GM21528 (cell line): ENCODE measurements at regions not wholly inside any gene's neighbourhood (a gene's known extent, or its start where the extent isn't known, plus 50 kb on each side); places are given as distances from the start of the nearest gene placed in this dataset.

Source experiments
- ATAC-seq: cut with Tn5 transposase; IDR thresholded peaks from one replicate; pipeline ENCODE4 v1.9.1; 2021; ENCODE audit warnings: mild to moderate bottlenecking, moderate library complexity; ENCODE audit not compliant: unreplicated experiment, low FRiP score

DNA sequence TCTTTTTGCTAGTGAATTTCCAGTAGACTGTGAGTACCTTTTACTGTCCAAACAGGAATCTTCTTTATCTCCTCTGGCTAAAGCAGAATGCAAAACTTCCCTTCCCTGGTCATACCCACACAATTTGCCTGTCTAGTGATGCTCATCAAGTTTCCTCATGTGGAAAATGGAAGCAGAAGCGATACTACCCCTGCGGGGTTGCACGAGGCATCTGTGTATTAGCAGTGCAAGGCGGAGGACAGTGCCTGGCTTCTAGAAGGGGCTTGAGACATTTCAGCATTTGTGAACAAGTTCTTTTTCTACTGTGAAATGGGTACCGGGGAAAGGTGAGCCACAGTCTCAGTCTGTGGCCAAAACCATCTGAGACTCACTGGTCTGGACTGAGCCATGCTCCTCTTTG lies 340.9 kb downstream of the AACS start:
- peak; percentile 79 for ATAC-seq

DNA sequence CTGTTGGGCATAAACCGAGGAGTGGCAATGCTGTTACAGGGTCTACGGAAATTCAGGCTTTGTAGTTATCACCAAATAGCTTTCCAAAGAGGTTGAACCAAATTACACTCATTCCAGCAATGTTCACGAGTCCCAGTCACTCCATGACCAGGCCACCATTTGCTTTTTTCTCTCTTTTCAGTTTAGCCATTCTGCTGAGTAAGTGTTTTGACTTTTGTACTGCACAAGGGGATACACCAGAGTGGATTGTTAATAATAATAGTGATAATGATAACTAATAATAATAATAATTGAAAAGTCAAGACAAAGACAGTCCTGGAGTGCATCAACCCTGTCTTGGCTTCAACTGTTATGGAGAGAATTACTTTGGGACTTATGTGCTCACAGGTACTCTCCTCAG lies 343.5 kb downstream of the AACS start:
- no peak for ATAC-seq

DNA sequence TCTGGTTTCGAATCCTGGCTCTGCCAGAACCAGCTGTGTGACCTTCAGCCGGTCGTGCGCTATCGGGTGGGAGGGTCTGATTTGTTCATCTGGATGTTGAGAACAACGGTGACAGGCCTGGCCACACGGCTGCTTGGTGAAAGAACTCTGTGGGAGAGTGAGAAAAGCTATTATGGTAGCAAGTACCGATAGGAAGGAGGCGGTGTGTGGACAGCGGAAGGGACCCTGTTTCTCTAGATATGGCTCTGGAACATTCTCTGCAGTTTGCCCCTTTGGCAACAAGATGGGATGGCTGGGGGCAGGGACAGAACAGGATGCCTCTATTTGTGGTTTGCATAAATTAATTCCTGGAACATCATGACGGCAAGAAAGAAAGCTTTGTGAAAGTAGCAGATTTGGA lies 347.3 kb downstream of the AACS start:
- no peak for ATAC-seq

DNA sequence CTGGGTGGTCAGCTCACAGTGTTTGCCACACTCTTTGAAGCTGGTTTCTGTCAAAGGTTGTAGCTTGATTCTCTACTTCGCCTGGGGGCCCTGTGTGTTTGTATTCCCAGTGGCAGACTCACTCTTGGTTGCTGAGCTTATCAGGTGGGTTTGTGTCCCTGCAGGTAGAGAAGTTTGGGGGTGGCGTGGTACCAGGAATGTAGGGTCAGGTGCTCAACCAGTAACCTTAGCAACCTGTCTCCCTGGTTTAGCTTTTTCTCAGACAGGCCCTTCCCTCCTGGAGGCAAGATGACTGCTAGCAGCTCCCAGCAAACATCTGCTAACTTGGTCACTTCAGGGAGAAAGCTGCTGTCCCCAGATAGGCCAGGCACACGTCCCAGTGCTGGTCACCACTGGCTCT lies 352.2 kb downstream of the AACS start:
- no peak for ATAC-seq

DNA sequence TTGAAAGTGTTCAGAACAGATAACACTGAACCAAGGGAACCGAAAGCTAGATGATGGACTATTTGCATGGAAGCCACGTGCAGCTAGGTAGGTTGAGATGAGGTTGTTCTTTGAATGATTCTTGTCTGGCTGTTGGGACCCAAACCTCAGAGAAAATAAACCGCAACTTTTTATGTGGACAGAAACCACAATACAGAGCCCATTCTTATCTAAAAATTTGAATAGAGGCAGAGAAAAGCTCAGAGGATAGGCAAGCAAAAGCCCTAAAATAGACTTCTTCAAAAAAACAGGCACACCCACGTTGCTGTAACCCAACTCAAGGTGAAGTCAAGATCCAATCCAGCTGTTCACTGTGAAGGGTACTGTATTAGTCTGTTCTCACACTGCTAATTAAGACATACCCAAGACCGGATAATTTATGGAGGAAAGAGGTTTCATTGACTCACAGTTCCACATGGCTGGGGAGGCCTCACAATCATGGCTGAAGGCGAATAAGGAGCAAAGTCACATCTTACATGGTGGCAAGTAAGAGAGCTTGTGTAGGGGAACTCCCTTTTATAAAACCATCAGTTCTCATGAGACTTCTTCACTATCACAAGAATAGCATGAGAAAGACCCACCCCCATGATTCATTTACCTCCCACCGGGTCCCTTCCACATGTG lies 353.8 kb downstream of the AACS start:
- no peak for ATAC-seq

DNA sequence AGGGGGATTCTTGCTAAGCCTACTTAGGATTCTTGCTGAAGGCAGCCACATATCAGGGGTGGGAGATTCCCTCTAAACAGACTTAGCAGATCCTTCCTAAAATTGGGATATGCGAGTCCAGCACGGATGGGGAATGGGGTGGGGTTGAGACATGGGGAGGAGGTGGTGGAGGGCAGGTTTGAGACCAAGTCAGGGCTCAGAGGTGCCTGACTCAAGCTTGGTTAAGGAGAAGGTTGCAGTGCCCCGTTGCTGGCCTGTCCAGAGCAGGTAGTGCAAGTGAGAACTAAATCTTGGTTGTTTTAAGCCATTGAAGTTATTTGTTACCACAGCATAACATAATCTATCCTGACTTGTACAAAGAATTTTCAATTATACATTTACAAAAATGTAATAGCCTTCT lies 359.7 kb downstream of the AACS start:
- no peak for ATAC-seq

DNA sequence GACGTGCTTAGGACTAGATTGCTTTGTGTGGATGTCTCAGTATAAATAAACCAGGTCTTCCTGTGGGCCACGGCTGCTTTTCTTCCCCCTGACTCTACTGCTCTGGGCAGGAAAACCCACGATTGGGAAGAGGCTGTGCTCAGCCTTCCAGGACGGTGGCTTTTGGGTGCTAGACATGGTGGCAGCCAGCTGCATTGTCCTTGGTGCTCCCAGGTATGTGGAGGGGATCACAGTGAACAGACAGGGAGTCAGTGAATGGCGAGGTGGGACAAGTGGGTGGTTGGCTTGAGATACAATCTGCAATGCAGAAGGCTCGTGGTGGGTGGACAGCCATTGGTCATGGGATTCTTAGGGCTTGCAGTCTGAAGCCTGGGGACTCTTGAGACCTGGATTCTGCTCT lies 366.3 kb downstream of the AACS start:
- ATAC-seq = no peak

GRCh38 chr12:125434131-125434530 lies 368.9 kb downstream of the AACS start:
- ATAC-seq = no peak

- peak; percentile 68 for ATAC-seq
Observed at GRCh38 chr12:125434936-125435443, 369.8 kb downstream of the AACS start.

DNA sequence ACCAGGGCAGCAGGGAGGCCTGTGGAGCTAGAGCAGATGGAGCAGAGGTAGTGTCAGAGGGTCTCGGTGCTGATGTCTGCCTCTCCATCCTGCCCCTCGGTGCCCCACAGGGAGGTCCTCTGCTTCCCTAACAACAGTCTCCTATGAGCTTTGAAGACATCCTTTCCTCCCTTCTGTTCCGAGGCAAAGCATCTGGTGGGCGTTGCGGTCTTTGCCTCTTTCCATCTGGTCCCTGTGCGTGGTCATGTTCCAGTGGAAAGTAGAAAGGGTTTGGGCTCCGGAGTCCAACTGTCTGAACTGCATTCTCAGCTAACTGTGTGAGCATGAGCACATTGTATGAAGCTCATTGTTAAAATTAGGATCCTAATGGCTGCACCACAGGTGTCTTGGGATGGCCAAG lies 370.6 kb downstream of the AACS start:
- ATAC-seq = no peak

GRCh38 chr12:125436686-125437085 lies 371.5 kb downstream of the AACS start:
- no peak for ATAC-seq

DNA sequence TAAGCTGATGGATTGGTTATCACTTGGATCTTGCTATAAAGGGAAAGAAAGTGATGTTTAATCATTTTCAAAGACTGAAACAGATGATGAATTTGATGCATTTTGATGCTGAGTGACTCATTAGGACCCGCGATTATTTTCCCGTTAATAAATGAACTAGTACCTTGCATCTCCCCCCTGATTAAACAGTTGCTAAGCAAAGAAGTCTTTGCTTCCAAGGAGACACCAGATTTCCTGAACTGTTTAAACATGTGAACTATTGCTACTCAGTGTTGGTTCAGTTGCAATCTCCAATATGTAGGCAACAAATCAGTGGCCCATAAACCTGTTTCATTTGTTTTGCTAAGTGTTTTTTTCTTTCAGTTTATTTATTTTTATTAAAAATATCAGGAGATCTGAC lies 375.2 kb downstream of the AACS start:
- no peak for ATAC-seq

GRCh38 chr12:125443341-125443740 lies 378.1 kb downstream of the AACS start:
- ATAC-seq = no peak

DNA sequence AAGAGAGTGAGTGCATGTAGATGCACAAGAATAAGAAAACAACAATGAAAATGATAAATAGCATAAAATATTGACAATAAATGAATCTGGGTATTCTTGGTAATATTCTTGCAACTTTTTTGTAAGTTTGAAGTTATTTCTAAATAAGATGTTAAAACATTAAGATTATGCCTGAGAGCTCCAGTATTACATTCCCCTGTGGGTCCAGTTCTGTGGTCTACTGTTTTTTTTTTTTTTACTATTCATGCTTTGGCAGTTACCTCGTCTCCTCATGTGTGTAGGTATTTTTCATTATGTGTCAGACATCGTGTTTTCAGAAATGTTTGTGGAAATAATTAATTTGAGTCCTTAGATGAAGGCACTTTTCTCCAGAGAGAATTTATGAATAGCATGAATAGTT lies 386.2 kb downstream of the AACS start:
- ATAC-seq = no peak

DNA sequence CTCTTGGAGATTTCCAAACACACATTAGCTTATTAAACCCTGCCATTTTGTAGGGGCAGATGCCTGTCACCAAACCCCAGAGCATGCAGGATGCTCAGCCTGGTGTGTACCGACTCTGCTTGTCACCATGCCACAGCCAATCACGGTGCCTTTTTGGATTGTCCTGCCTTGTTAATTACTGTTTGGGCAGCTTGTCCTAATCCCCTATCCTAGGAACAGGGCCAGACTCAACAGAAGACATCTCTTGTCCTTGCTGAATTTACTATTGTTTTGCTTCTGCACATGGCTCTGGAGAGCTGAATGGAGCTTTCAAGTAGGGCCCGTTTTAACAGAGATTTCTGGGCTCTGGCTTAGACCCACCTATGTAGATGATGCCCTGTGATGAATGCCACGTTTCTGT lies 388.5 kb downstream of the AACS start:
- ATAC-seq = no peak

- no peak for ATAC-seq
Observed at GRCh38 chr12:125454291-125454690, 389.1 kb downstream of the AACS start.

DNA sequence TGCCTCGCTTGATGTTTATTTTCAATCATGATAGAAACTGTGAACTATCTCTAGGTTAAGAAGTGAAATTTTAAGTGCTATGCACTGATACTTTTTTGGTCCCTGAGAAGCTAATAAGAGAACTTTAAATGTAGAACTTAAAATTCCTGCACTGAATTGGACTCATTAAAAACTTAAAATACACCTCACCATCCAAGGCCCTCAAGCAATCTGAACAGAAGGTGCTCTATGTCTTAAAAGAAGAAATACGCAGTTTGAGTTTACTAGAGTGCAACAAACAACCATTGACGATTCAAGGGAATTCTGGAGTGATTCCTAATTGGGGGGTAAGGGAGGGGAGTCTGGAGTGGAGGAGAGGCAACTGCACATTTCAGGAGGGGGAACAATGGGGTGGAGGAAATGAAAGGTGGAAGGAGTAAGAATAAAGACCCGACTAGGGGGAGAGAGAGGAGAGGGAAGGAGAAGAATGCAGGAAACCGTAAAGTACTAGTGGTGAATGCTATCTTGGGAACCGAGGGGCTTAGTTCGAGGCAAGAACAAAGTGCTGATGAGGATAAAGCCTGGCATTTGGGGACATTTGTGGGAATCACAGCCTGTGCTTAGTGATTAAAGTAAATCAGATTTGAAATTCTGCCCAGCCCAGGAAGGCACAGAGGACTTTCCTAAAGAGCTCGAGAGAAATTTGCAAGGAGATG lies 389.7 kb downstream of the AACS start:
- no peak for ATAC-seq

GRCh38 chr12:125455556-125455955 lies 390.3 kb downstream of the AACS start:
- ATAC-seq = no peak

DNA sequence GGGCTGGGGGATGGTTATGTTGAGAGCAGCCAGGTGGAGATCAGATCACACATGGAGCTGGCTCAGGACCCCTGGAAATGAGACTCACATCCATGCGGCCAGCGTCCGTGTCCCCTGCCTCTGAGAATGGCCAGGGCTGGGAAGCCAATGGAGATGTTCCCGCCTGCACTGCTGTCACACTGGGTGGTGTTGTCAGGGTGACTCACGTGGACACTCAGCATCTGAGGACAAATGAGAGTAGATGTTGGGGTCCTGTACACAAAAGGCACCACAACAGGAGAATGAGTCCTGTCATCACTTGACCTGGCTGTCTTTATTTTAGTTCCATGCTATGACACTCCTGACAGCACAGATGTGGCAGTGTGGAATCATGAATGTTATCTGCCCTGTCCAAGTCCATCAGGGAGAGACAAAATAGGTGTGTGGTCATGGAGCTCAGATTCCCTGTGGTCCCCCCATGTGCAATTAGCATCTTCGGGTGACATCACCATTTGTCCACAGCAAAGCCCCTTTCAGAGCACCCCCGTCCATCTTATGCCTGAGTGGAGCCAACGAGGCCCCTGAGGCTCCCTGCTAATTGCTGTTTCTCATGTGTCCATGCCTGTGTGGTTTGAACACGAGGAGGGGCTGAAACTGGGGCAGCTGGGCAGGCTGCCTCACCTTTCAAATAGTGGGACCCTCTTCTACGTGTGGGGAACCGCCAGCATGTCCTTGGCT lies 393.5 kb downstream of the AACS start:
- ATAC-seq = no peak

DNA sequence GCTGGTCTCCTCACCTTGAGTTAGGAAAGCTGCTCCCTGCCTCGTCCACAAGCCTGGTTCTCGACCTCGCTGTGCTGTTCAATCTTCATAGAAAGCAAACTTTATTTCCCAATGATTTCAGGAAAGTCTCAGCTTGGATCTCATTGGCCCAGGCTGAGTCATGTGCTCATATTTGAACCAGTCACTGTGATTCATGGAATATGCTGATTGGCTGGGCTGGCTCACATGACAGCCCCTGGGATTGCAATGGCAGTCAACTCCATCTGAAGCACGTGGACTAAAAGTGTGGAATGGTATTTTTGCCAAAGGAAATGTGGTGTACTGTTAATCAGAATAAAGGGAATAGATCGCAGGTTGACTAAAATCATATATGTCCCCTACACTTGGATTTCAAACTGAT lies 396.6 kb downstream of the AACS start:
- ATAC-seq = no peak

DNA sequence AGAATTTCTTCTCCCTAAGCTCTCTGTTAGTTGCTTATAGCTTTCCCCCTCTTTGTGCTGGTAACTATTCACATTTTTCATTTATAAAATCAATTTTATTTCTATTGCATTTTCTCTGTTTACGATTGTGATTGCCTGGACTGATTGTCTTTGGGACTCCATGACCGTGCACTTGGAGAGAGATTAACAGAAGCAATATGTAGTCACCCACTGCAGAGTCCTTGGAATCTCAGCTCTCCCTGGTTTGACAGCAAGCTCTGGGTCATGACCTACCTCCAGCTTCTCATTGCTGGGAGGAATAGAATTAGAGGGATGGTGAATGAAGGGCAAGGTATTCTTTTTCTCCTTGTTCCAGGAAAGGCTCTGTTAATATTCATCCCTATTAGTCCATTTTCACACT lies 398.2 kb downstream of the AACS start:
- ATAC-seq = no peak

DNA sequence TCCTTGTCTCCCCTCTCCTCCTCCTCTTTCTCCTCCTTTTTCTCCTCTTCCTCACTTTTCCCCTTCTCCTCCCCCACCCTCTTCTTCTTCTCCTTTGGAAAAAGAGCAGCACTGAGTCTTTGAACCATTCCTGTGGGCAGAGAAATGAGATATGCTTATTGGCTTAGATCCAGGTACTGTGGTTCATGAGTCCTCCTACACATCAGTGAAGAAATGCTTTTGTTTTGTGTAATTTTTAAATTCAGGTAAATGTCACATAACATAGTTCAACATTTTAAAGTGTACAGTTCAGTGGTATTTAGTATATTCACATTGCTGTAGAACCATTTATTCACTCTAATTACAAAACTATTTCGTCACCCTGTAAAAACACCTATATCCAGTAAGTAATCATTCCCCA lies 402.1 kb downstream of the AACS start:
- no peak for ATAC-seq
